Omental fat pad (tissue), 3 donors: ENCODE measurements at regions not wholly inside any gene's neighbourhood (a gene's known extent, or its start where the extent isn't known, plus 50 kb on each side); places are given as distances from the start of the nearest gene placed in this dataset.
"Not testable (repeated sequence)": the region's sequence is repeated elsewhere in the genome, so short reads cannot be mapped to it uniquely, and the experiment has no call there.

Source experiments
- ATAC-seq: fragments of 150-250 bp; one replicate; pipeline ENCODE4 v1.9.1; 2016; ENCODE audit warnings: mild to moderate bottlenecking, moderate library complexity; ENCODE audit not compliant: low FRiP score
- DNase-seq: peaks from one replicate; pipeline ENCODE4 v3.0.0-alpha.2; 2019; ENCODE audit warnings: low spot score
- CTCF ChIP-seq, 3 donors: fragments of 450-650 bp; IDR thresholded peaks; one replicate each; pipeline ENCODE4 v1.5.1; 2016 to 2017; ENCODE audit warnings: antibody characterized with exemption in 3 of 3, mild to moderate bottlenecking in 3 of 3, moderate library complexity in 2 of 3

- no peak for TF ChIP-seq CTCF (IDR thresholded peaks at IDR 0.05)
- ATAC-seq (no peak), DNase-seq (no peak)
These were observed 470.8 kb upstream of the ADARB2 start for GRCh38 chr10:2208106-2208505.

GRCh38 chr10:2207246-2207922 lies 470.1 kb upstream of the ADARB2 start:
- no peak for TF ChIP-seq CTCF (IDR thresholded peaks at IDR 0.05)
- ATAC-seq (no peak), DNase-seq (no peak)

GRCh38 chr10:2205406-2205805 lies 468.1 kb upstream of the ADARB2 start:
- no peak for DNase-seq
- no peak for TF ChIP-seq CTCF (IDR thresholded peaks at IDR 0.05)
- ATAC-seq: no peak

- no peak for TF ChIP-seq CTCF (IDR thresholded peaks at IDR 0.05)
- DNase-seq (no peak), ATAC-seq (no peak)
These were observed 465.1 kb upstream of the ADARB2 start for GRCh38 chr10:2202401-2202800.

GRCh38 chr10:2201534-2202099 lies 464.3 kb upstream of the ADARB2 start:
- TF ChIP-seq CTCF (IDR thresholded peaks at IDR 0.05): no peak
- no peak for ATAC-seq
- DNase-seq: no peak

- no peak for TF ChIP-seq CTCF (IDR thresholded peaks at IDR 0.05)
- no peak for DNase-seq
- ATAC-seq: no peak
These were observed 460.3 kb upstream of the ADARB2 start for GRCh38 chr10:2197663-2198062.

- ATAC-seq (no peak), DNase-seq (no peak)
- no peak for TF ChIP-seq CTCF (IDR thresholded peaks at IDR 0.05)
These were observed 458.9 kb upstream of the ADARB2 start for GRCh38 chr10:2196272-2196671.

- ATAC-seq, DNase-seq: not testable (repeated sequence)
These were observed 452.0 kb upstream of the ADARB2 start for GRCh38 chr10:2189356-2189755.
